ENCODE measurements at regions not wholly inside any gene's neighbourhood (a gene's known extent, or its start where the extent isn't known, plus 50 kb on each side); places are given as distances from the start of the nearest gene placed in this dataset.

- no peak overlapping the region for H3K4me3 ChIP-seq (ENCODE audit: low read depth, low read length)
- no peak for TF ChIP-seq CTCF (IDR thresholded peaks at IDR 0.05; ENCODE audit: low read depth, low read length)
These were observed 132.7 kb upstream of the ASB18 start for GRCh38 chr2:236396818-236397350.

GRCh38 chr2:236397681-236398080 is 133.5 kb upstream of the ASB18 start:
- H3K4me3 ChIP-seq (ENCODE audit: low read depth, low read length): no peak overlapping the region
- TF ChIP-seq CTCF (IDR thresholded peaks at IDR 0.05; ENCODE audit: low read depth, low read length): no peak

- TF ChIP-seq CTCF (IDR thresholded peaks at IDR 0.05; ENCODE audit: low read depth, low read length): no peak
These were observed 135.2 kb upstream of the ASB18 start for GRCh38 chr2:236399409-236399808.

GRCh38 chr2:236400046-236400574 is 135.9 kb upstream of the ASB18 start:
- no peak for TF ChIP-seq CTCF (IDR thresholded peaks at IDR 0.05; ENCODE audit: low read depth, low read length)
- no peak overlapping the region for H3K4me3 ChIP-seq (ENCODE audit: low read depth, low read length)

More at GRCh38 chr2:236399409-236399808, 135.2 kb upstream of the ASB18 start:
- no peak overlapping the region for H3K4me3 ChIP-seq (ENCODE audit: low read depth, low read length)

GRCh38 chr2:236400594-236401360 is 136.6 kb upstream of the ASB18 start:
- H3K4me3 ChIP-seq (ENCODE audit: low read depth, low read length): no peak overlapping the region
- TF ChIP-seq CTCF (IDR thresholded peaks at IDR 0.05; ENCODE audit: low read depth, low read length): no peak

- H3K4me3 ChIP-seq (ENCODE audit: low read depth, low read length): no peak overlapping the region
- no peak for TF ChIP-seq CTCF (IDR thresholded peaks at IDR 0.05; ENCODE audit: low read depth, low read length)
These were observed 138.0 kb upstream of the ASB18 start for GRCh38 chr2:236402033-236402790.

All from WI38 (cell line).